HG03378 (cell line): ENCODE measurements at regions not wholly inside any gene's neighbourhood (a gene's known extent, or its start where the extent isn't known, plus 50 kb on each side); places are given as distances from the start of the nearest gene placed in this dataset.

Experiments used
- ATAC-seq: cut with Tn5 transposase; IDR thresholded peaks from one replicate; pipeline ENCODE4 v1.9.1; 2021; ENCODE audit warnings: mild to moderate bottlenecking, moderate library complexity; ENCODE audit not compliant: unreplicated experiment

- no peak for ATAC-seq
These were observed 198.5 kb upstream of the PWP1 start for GRCh38 chr12:107487011-107487680.

DNA sequence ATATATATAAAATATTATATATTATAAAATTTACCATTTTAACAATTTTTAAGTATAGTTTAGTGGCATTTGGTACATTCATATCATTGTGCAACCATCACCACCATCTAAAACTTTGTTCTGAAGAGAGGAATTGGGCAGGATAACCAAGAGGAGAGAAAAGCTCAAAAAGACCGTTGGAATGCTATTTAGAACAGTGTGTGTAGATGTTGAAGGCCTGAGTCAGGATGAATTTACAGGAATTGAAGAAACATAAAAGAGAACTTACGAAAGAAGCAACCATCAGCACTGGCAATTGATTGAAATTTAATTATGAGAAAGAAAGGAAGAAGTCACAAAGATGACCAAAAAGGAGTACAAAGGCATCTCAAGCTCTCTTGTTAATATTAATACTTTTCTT is 196.9 kb upstream of the PWP1 start:
- ATAC-seq, result no peak

- ATAC-seq, result no peak
These were observed 195.6 kb upstream of the PWP1 start for GRCh38 chr12:107490010-107490409.

DNA sequence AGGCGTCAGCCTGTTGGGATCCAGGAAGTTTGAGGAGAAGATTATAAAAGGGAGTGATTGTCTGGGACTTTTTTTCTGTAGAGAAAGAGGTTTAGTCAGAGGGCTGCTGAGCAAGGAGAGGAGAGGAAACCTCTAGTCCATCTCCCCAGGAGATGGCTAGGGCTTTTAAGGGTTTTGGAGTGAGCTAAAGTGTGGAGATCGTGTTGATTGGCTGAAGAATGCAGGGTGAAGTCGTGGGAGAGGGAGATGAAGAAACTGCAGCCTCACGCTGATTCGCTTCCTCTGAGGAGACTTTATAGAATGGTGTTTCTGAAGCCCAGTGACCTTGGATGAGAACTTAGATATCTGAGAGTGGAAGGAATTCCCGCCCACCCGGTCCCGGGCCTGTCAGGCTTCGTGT is 193.7 kb upstream of the PWP1 start:
- no peak for ATAC-seq

DNA sequence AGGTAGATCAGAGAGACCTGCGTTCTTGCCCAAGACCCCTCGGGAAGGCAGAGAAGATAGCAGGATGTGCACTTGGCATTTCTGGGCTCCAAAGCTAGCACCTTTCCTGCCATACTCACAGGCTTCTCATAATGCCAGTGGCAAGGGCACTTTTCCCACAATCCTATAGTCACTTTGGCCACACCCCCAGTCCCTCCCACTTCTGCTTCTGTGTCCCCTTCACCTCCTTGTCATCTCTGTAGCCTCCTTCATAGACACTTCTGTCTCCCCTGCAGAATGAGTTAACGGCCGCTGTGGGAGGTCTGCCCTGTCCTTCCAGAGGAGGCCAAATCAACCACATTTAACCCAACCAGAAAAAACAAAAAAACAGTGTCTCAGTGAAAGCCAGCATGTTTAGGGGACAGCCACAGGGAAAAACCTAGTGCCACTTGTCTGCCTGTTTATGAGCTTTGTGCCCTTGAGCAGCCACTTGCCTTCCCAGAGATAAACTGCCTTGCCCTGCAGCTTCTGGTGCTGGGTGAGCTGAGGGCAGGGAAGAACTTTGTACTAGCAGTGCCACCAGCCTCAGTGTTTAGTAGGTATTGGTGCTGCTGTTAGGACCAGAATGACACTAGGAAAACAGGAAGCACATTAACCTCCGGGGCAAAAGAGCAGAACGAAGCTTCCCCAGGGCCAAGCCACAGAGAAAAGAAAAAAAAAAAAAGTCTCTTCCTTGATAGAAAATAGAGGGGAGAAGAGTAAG is 193.0 kb upstream of the PWP1 start:
- no peak for ATAC-seq

DNA sequence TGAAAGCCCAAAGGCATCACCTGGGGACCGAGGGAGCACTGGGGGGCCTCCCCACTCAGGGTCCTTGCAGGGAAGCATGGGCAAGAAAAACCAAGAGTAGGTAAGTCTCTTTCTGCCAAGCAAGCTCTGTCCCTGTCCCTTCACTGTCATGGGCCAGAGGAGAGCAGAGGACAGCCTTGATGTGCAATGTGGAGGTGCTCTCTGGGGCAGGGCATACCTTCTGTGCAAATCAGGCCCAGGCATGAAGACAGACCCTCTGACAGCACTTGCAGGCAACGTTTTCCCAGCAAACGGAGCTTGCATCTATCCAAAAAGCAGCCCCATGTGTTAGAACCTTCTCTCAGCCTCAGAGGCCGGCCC is 192.5 kb upstream of the PWP1 start:
- no peak for ATAC-seq

DNA sequence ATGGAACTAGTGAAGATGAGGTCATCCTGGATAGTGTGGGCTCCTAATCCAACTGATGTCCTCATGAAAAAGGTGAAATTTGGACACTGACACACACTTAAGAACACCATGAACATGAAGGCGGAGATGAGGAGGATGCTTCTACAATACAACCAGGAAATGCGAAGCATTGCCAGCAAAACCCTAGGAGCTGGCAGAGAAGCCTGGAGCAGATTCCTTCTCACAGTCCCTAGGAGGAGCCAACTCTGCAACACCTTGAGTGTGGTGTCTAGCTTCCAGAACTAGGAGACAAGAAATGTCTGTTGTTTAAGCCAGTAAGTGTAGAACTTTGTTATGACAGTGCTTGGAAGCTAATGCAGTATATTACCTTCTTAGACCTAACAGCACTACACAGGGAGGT is 191.9 kb upstream of the PWP1 start:
- no peak for ATAC-seq

DNA sequence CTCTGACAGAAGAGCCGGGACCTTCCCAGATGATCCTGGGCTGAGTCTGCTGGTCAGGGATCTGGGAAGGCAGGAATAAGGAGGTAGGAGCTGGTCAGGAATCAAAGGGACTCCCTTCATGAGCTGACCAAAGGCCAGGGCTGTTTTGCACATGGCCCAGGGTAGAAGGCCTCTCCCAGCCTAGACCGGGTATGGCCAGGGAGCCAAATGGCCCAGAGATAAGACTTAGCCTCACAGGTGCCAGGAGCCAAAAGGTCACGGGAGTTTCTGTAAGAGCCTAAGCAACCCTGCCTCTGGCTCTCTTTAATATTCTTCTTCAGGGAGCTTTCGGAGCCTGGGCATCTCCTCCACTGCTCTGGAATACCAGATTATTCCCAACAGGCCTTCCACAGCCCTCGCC is 191.3 kb upstream of the PWP1 start:
- no peak for ATAC-seq

DNA sequence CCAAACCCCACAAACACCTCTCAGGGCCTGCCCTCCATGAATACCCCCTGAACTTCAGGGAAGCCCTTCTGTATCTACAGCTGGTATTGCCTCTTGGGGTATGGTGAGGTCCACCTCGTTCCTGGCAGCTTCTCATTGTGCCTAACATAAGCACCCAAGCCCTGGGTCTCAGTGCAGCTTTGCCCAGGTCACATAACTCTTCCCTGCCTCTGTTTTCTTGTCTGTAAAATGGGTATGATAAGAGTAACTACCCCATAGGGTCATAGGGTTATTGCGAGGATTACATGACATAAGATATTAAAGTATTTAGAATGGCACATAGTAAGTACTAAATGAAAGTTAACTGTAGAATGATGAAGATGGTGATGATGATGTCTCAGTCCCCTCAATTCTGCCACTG is 190.0 kb upstream of the PWP1 start:
- ATAC-seq, result no peak

DNA sequence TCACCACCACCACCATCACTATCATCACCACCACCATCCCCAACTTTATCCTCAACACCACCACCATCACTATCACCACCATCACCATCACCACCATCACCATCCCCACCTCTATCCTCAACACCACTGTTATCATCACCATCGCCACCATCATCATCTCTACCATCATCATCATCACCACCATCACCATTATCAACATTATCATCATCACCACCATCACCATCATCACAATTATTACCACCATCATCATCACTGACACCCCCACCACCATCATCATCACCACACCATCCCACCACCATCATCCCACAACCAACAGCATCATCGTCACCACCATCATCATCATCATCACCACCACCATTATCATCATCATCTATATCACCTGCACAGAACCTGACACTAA is 188.4 kb upstream of the PWP1 start:
- ATAC-seq, result no peak

DNA sequence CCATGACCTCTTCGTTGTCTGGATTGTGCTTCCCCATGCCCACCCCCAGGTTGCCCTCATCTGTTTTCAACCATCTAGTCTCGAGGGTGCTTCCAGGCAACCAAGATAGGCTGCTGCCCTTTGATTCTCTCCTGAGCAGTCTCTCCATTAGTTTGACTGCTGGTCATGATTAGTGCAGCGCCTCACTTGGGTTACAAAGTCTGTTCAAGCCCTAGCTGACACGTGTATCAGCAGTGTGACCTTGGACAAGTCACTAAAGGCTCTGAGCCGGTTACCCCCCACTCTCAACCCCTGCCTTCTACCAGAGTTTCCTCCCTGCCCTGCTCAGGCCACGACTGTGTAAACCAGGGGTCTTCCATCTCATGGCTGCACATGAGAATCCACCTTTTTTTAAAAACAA is 185.3 kb upstream of the PWP1 start:
- no peak for ATAC-seq

- ATAC-seq, result no peak
These were observed 183.9 kb upstream of the PWP1 start for GRCh38 chr12:107501681-107502080.

- no peak for ATAC-seq
These were observed 182.3 kb upstream of the PWP1 start for GRCh38 chr12:107503129-107503855.

- ATAC-seq, result no peak
These were observed 181.4 kb upstream of the PWP1 start for GRCh38 chr12:107503887-107504885.

GRCh38 chr12:107509421-107509820 is 176.2 kb upstream of the PWP1 start:
- ATAC-seq, result no peak

GRCh38 chr12:107510211-107510610 is 175.4 kb upstream of the PWP1 start:
- no peak for ATAC-seq

- no peak for ATAC-seq
These were observed 174.3 kb upstream of the PWP1 start for GRCh38 chr12:107511292-107511691.

GRCh38 chr12:107512391-107512790 is 173.2 kb upstream of the PWP1 start:
- ATAC-seq, result no peak

DNA sequence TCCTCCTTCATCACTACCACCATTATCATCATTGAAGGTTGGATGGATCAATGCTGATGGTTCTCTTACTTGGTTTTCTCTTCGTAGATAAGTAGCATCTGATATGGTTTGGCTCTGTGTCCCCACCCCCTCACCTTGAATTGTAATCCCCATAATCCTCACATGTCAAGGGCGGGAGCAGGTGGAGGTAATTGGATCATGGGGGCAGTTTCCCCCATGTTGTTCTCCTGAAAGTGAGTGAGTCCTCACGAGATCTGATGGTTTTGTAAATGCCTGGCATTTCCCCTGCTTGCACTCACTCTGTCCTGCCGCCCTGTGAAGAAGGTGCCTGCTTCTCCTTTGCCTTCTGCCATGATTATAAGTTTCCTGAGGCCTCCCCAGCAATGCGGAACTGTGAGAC is 172.4 kb upstream of the PWP1 start:
- no peak for ATAC-seq

GRCh38 chr12:107513636-107514400 is 171.8 kb upstream of the PWP1 start:
- ATAC-seq, result no peak
